Liver (tissue), 8 donors: ENCODE measurements at regions not wholly inside any gene's neighbourhood (a gene's known extent, or its start where the extent isn't known, plus 50 kb on each side); places are given as distances from the start of the nearest gene placed in this dataset.
A peak's percentile ranks its signal among the peaks of the same experiment; 100 is the strongest.

Experiments
- DNase-seq: peaks from one replicate; pipeline ENCODE4 v3.0.0-alpha.2; 2017; ENCODE audit warnings: low spot score
- H3K27ac ChIP-seq, 2 donors: one replicate each; pipeline ENCODE4 v1.7.0; 2013; ENCODE audit warnings: inconsistent platforms in 2 of 2, low read length in 2 of 2, control low read depth in 1 of 2, low read depth in 1 of 2, mild to moderate bottlenecking in 1 of 2
- H3K27me3 ChIP-seq, 4 donors: one replicate each; pipeline versions ENCODE4 v1.6.1 to v1.7.0; 2013; ENCODE audit warnings: low read length in 3 of 4, inconsistent platforms in 1 of 4, mild to moderate bottlenecking in 1 of 4, moderate library complexity in 1 of 4; ENCODE audit not compliant: control insufficient read depth in 4 of 4, insufficient read depth in 4 of 4
- H3K36me3 ChIP-seq, 4 donors: one replicate each; pipeline versions ENCODE4 v1.6.1 to v1.7.0; 2013; ENCODE audit warnings: low read length in 3 of 4, mild to moderate bottlenecking in 3 of 4, low read depth in 1 of 4, moderate library complexity in 1 of 4; ENCODE audit not compliant: control insufficient read depth in 4 of 4, insufficient read depth in 3 of 4
- H3K4me1 ChIP-seq, 4 donors: one replicate each; pipeline versions ENCODE4 v1.6.1 to v1.7.0; 2013; ENCODE audit warnings: low read length in 3 of 4, mild to moderate bottlenecking in 3 of 4, moderate library complexity in 1 of 4; ENCODE audit not compliant: control insufficient read depth in 4 of 4, insufficient read depth in 4 of 4
- H3K4me3 ChIP-seq, 3 donors: one replicate each; pipeline versions ENCODE4 v1.6.1 to v1.7.0; 2013; ENCODE audit warnings: low read length in 3 of 3, control low read depth in 1 of 3, low read depth in 1 of 3, mild to moderate bottlenecking in 1 of 3
- H3K9ac ChIP-seq, 2 donors: one replicate each; pipeline ENCODE4 v1.7.0; 2013; ENCODE audit warnings: low read length in 2 of 2, mild to moderate bottlenecking in 2 of 2, moderate library complexity in 2 of 2, control low read depth in 1 of 2, low read depth in 1 of 2
- H3K9me3 ChIP-seq, 4 donors: one replicate each; pipeline versions ENCODE4 v1.6.1 to v1.7.0; 2013; ENCODE audit warnings: low read length in 3 of 4; ENCODE audit not compliant: control insufficient read depth in 4 of 4
- EGR1 ChIP-seq, 2 donors: IDR thresholded peaks; 2 replicates each; pipeline ENCODE4 v1.6.1; 2016 to 2018; ENCODE audit warnings: antibody characterized with exemption in 2 of 2, low read depth in 2 of 2
- FOXA1 ChIP-seq: IDR thresholded peaks from 2 replicates; pipeline ENCODE4 v1.6.1; 2016; ENCODE audit warnings: antibody characterized with exemption
- FOXA2 ChIP-seq: IDR thresholded peaks from 2 replicates; pipeline ENCODE4 v1.6.1; 2016; ENCODE audit warnings: antibody characterized with exemption
- GABPA ChIP-seq, 2 donors: IDR thresholded peaks in 1 of 2; conservative IDR thresholded peaks in 1 of 2; 2 replicates each; pipeline ENCODE4 v1.6.1; 2016; ENCODE audit warnings: antibody characterized with exemption in 2 of 2, mild to moderate bottlenecking in 1 of 2, moderate library complexity in 1 of 2
- HNF4A ChIP-seq, 2 donors: conservative IDR thresholded peaks; 2 replicates each; pipeline ENCODE4 v1.6.1; 2016; ENCODE audit warnings: antibody characterized with exemption in 2 of 2, mild to moderate bottlenecking in 2 of 2
- HNF4G ChIP-seq: IDR thresholded peaks from 2 replicates; pipeline ENCODE4 v1.6.1; 2016; ENCODE audit warnings: antibody characterized with exemption
- JUND ChIP-seq, 2 donors: IDR thresholded peaks; 2 replicates each; pipeline ENCODE4 v1.6.1; 2016; ENCODE audit warnings: antibody characterized with exemption in 2 of 2
- NR2F2 ChIP-seq: IDR thresholded peaks from 2 replicates; pipeline ENCODE4 v1.6.1; 2016; ENCODE audit warnings: antibody characterized with exemption
- RAD21 ChIP-seq, 2 donors: IDR thresholded peaks; 2 replicates each; pipeline ENCODE4 v1.6.1; 2016; ENCODE audit warnings: antibody characterized with exemption in 2 of 2, mild to moderate bottlenecking in 2 of 2
- RXRA ChIP-seq, 2 donors: IDR thresholded peaks; 2 replicates each; pipeline ENCODE4 v1.6.1; 2017 to 2018; ENCODE audit warnings: antibody characterized with exemption in 2 of 2, mild to moderate bottlenecking in 1 of 2
- SP1 ChIP-seq: IDR thresholded peaks from 2 replicates; pipeline ENCODE4 v1.6.1; 2018; ENCODE audit warnings: antibody characterized with exemption, mild to moderate bottlenecking
- TAF1 ChIP-seq: conservative IDR thresholded peaks from 2 replicates; pipeline ENCODE4 v1.6.1; 2016; ENCODE audit warnings: antibody characterized with exemption, mild to moderate bottlenecking
- YY1 ChIP-seq: IDR thresholded peaks from 2 replicates; pipeline ENCODE4 v1.6.1; 2016; ENCODE audit warnings: antibody characterized with exemption, mild to moderate bottlenecking
- WGBS: extraction: QIAGEN DNeasy Blood & Tissue Kit; methylation state at CpG from one replicate; pipeline ENCODE4 v1.1.7; 2013; 5-methylcytosine and 5-hydroxymethylcytosine counted together
- TF ChIP-seq, protein P1 (sequence below): fragments of 150-350 bp; IDR thresholded peaks from 2 replicates; pipeline ENCODE4 v1.5.1; 2017; ENCODE audit warnings: improper control_type of control experiment, low read depth, low read length; ENCODE audit not compliant: missing input control
- TF ChIP-seq, protein P2 (sequence below): IDR thresholded peaks from 2 replicates; pipeline ENCODE4 v1.6.1; 2016; ENCODE audit warnings: antibody characterized with exemption
- TF ChIP-seq, protein P3 (sequence below): IDR thresholded peaks from 2 replicates; pipeline ENCODE4 v1.6.1; 2016; ENCODE audit warnings: antibody characterized with exemption
- TF ChIP-seq, protein P4 (sequence below): IDR thresholded peaks from 2 replicates; pipeline ENCODE4 v1.6.1; 2016; ENCODE audit warnings: antibody characterized with exemption
- TF ChIP-seq, protein P5 (sequence below): IDR thresholded peaks from 2 replicates; pipeline ENCODE4 v1.6.1; 2016; ENCODE audit warnings: antibody characterized with exemption, mild to moderate bottlenecking
- donor health status: healthy.
- donor health status: healthy.
- donor health status: healthy.
- donor health status: healthy.
- donor health status: healthy.

DNA sequence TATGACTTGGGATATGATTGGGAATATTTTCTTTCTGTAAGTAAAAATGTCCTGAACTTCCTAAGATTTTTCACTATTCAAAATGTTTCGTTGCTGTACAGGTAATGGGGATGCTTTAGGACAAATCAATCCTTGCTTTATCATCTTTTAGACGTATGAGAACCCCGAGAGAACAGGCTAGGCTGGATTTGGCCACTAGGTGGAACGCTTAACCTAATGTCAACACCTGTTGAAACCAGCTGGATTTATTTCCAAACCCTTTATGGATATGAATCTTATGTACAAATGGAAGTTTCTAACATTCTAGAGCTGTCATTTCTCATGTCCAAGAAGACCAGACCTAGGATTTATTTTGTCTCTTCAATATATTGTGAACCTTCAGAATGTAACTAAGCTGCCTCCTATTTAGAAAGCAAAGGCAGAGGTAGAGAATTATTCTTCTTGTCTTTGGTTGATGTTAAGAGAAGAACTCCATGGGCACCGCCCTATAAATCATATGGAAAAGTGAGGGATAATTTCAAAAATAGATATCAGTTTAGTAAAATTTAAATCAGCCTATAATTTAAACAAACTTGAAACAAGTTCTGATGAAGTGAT is 96.7 kb downstream of the PMAIP1 start:
- Histone ChIP-seq H3K4me1 (no peaks in the 10 kb centered on the region), H3K27ac (no peak overlapping the region), H3K9ac (no peak overlapping the region), H3K36me3 (no peaks in the 10 kb centered on the region), H3K9me3 (no peaks in the 10 kb centered on the region), H3K27me3 (peaks cover 0 to 7% (median 0%) of the 10 kb centered on the region in 4 donors), H3K4me3 (no peak overlapping the region)
- TF ChIP-seq TAF1 (no peak), FOXA2 (peak; percentile 35), HNF4G (no peak), RAD21 (IDR thresholded peaks at IDR 0.05) (peak; percentile 42 to 62)
- TF ChIP-seq, protein P1, sequence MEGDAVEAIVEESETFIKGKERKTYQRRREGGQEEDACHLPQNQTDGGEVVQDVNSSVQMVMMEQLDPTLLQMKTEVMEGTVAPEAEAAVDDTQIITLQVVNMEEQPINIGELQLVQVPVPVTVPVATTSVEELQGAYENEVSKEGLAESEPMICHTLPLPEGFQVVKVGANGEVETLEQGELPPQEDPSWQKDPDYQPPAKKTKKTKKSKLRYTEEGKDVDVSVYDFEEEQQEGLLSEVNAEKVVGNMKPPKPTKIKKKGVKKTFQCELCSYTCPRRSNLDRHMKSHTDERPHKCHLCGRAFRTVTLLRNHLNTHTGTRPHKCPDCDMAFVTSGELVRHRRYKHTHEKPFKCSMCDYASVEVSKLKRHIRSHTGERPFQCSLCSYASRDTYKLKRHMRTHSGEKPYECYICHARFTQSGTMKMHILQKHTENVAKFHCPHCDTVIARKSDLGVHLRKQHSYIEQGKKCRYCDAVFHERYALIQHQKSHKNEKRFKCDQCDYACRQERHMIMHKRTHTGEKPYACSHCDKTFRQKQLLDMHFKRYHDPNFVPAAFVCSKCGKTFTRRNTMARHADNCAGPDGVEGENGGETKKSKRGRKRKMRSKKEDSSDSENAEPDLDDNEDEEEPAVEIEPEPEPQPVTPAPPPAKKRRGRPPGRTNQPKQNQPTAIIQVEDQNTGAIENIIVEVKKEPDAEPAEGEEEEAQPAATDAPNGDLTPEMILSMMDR, result peak; percentile 39
- DNase-seq, result no peak
- WGBS, result 9% methylated on average over 5 of the region's 5 CpGs

DNA sequence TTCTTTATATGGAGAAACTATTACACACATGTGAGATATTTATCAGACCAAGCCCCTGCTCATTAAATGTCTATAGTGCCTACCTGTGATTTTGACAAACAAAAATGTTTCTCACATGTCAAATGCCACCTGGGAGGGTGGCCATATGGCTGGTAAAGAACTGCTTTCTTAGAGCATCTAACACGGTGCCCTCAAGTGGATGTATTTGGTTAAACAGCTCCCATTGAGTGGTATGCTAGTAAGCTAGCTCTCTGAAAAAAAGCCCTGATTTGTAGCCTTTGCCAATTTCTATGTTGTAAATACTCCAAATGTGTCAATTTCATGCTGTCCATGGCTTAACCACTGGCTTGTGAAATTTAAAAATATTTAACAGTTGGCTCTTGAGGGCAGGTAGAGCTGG is 94.6 kb downstream of the PMAIP1 start:
- WGBS, result 4% methylated on average over 1 of the region's 1 CpG
- Histone ChIP-seq H3K36me3 (no peaks in the 10 kb centered on the region), H3K27ac (no peak overlapping the region), H3K4me1 (no peaks in the 10 kb centered on the region), H3K9me3 (no peaks in the 10 kb centered on the region), H3K9ac (no peak overlapping the region), H3K27me3 (peaks cover 0 to 7% (median 0%) of the 10 kb centered on the region in 4 donors), H3K4me3 (no peak overlapping the region)
- TF ChIP-seq FOXA2, result no peak
- no peak for TF ChIP-seq RAD21 (IDR thresholded peaks at IDR 0.05)
- TF ChIP-seq JUND (IDR thresholded peaks at IDR 0.05), result no peak
- TF ChIP-seq RXRA (IDR thresholded peaks at IDR 0.05), result no peak
- TF ChIP-seq HNF4G, result no peak
- no peak for TF ChIP-seq SP1
- TF ChIP-seq NR2F2, result no peak
- no peak for TF ChIP-seq EGR1 (IDR thresholded peaks at IDR 0.05; ENCODE audit: low read depth in 2 of 2)
- no peak for TF ChIP-seq TAF1
- TF ChIP-seq, protein P2, sequence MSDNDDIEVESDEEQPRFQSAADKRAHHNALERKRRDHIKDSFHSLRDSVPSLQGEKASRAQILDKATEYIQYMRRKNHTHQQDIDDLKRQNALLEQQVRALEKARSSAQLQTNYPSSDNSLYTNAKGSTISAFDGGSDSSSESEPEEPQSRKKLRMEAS, result no peak
- TF ChIP-seq, protein P3, sequence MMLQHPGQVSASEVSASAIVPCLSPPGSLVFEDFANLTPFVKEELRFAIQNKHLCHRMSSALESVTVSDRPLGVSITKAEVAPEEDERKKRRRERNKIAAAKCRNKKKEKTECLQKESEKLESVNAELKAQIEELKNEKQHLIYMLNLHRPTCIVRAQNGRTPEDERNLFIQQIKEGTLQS, result no peak
- TF ChIP-seq HNF4A (conservative IDR thresholded peaks at IDR 0.05), result no peak
- TF ChIP-seq, protein P1, result no peak
- TF ChIP-seq GABPA (IDR thresholded peaks at IDR 0.05 in 1 of 2, conservative IDR thresholded peaks at IDR 0.05 in 1 of 2), result no peak
- TF ChIP-seq YY1, result no peak
- TF ChIP-seq, protein P4, sequence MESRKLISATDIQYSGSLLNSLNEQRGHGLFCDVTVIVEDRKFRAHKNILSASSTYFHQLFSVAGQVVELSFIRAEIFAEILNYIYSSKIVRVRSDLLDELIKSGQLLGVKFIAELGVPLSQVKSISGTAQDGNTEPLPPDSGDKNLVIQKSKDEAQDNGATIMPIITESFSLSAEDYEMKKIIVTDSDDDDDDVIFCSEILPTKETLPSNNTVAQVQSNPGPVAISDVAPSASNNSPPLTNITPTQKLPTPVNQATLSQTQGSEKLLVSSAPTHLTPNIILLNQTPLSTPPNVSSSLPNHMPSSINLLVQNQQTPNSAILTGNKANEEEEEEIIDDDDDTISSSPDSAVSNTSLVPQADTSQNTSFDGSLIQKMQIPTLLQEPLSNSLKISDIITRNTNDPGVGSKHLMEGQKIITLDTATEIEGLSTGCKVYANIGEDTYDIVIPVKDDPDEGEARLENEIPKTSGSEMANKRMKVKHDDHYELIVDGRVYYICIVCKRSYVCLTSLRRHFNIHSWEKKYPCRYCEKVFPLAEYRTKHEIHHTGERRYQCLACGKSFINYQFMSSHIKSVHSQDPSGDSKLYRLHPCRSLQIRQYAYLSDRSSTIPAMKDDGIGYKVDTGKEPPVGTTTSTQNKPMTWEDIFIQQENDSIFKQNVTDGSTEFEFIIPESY, result no peak
- TF ChIP-seq FOXA1, result no peak
- TF ChIP-seq, protein P5, sequence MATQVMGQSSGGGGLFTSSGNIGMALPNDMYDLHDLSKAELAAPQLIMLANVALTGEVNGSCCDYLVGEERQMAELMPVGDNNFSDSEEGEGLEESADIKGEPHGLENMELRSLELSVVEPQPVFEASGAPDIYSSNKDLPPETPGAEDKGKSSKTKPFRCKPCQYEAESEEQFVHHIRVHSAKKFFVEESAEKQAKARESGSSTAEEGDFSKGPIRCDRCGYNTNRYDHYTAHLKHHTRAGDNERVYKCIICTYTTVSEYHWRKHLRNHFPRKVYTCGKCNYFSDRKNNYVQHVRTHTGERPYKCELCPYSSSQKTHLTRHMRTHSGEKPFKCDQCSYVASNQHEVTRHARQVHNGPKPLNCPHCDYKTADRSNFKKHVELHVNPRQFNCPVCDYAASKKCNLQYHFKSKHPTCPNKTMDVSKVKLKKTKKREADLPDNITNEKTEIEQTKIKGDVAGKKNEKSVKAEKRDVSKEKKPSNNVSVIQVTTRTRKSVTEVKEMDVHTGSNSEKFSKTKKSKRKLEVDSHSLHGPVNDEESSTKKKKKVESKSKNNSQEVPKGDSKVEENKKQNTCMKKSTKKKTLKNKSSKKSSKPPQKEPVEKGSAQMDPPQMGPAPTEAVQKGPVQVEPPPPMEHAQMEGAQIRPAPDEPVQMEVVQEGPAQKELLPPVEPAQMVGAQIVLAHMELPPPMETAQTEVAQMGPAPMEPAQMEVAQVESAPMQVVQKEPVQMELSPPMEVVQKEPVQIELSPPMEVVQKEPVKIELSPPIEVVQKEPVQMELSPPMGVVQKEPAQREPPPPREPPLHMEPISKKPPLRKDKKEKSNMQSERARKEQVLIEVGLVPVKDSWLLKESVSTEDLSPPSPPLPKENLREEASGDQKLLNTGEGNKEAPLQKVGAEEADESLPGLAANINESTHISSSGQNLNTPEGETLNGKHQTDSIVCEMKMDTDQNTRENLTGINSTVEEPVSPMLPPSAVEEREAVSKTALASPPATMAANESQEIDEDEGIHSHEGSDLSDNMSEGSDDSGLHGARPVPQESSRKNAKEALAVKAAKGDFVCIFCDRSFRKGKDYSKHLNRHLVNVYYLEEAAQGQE, result no peak
- DNase-seq, result no peak
